ENCODE measurements at regions not wholly inside any gene's neighbourhood (a gene's known extent, or its start where the extent isn't known, plus 50 kb on each side); places are given as distances from the start of the nearest gene placed in this dataset.

GRCh38 chr9:13616491-13617035, 337.1 kb upstream of the MPDZ start:
- ChIA-PET POLR2A (no interaction called here), CTCF (interaction anchor here (0.5 kb wide), 1 partner anchor 29 kb away, joined by 4 read pairs; no protein-coding TSS in a partner anchor)
- DNase-seq: no peak
- peaks cover 3% of the 10 kb centered on the region for H3K9me3 Mint-ChIP-seq
- H3K36me3 Mint-ChIP-seq (ENCODE audit: low read depth): no peaks in the 10 kb centered on the region
- H3K27me3 Mint-ChIP-seq: no peaks in the 10 kb centered on the region
- H3K4me1 Mint-ChIP-seq: no peaks in the 10 kb centered on the region
- no peak overlapping the region for H3K4me3 Mint-ChIP-seq
- no peak overlapping the region for H3K27ac Mint-ChIP-seq

- POLR2A ChIA-PET: no interaction called here
- H3K36me3 Mint-ChIP-seq (ENCODE audit: low read depth): no peaks in the 10 kb centered on the region
Observed at GRCh38 chr9:13615660-13616490, 336.4 kb upstream of the MPDZ start.

GRCh38 chr9:13614060-13614459, 334.6 kb upstream of the MPDZ start:
- CTCF ChIA-PET: no interaction called here
- no peak overlapping the region for H3K27ac Mint-ChIP-seq
- no peak overlapping the region for H3K4me3 Mint-ChIP-seq
- H3K36me3 Mint-ChIP-seq (ENCODE audit: low read depth): no peaks in the 10 kb centered on the region
- POLR2A ChIA-PET: no interaction called here
- no peaks in the 10 kb centered on the region for H3K4me1 Mint-ChIP-seq
- H3K9me3 Mint-ChIP-seq: peaks cover 3% of the 10 kb centered on the region
- H3K27me3 Mint-ChIP-seq: no peaks in the 10 kb centered on the region
- DNase-seq: no peak

More at GRCh38 chr9:13615660-13616490, 336.4 kb upstream of the MPDZ start:
- no peak overlapping the region for H3K4me3 Mint-ChIP-seq
- H3K4me1 Mint-ChIP-seq: no peaks in the 10 kb centered on the region
- H3K9me3 Mint-ChIP-seq: peaks cover 3% of the 10 kb centered on the region
- H3K27ac Mint-ChIP-seq: no peak overlapping the region
- no peak for DNase-seq
- CTCF ChIA-PET: interaction anchor here (0.5 kb wide), 1 partner anchor 28 kb away, joined by 4 read pairs; no protein-coding TSS in a partner anchor
- no peaks in the 10 kb centered on the region for H3K27me3 Mint-ChIP-seq

- ChIA-PET CTCF (no interaction called here), POLR2A (no interaction called here)
- H3K4me3 Mint-ChIP-seq: no peak overlapping the region
- no peaks in the 10 kb centered on the region for H3K27me3 Mint-ChIP-seq
- H3K4me1 Mint-ChIP-seq: no peaks in the 10 kb centered on the region
- no peaks in the 10 kb centered on the region for H3K36me3 Mint-ChIP-seq (ENCODE audit: low read depth)
- no peak overlapping the region for H3K27ac Mint-ChIP-seq
- peaks cover 3% of the 10 kb centered on the region for H3K9me3 Mint-ChIP-seq
- no peak for DNase-seq
Observed at GRCh38 chr9:13613296-13613695, 333.8 kb upstream of the MPDZ start.

GRCh38 chr9:13608451-13608850, 329.0 kb upstream of the MPDZ start:
- Mint-ChIP-seq H3K9me3 (peaks cover 2% of the 10 kb centered on the region), H3K36me3 (ENCODE audit: low read depth) (no peaks in the 10 kb centered on the region), H3K27me3 (no peaks in the 10 kb centered on the region), H3K4me3 (no peak overlapping the region), H3K27ac (no peak overlapping the region), H3K4me1 (no peaks in the 10 kb centered on the region)
- ChIA-PET CTCF (no interaction called here), POLR2A (no interaction called here)
- no peak for DNase-seq

GRCh38 chr9:13607481-13608441, 328.3 kb upstream of the MPDZ start:
- DNase-seq: no peak
- Mint-ChIP-seq H3K4me3 (no peak overlapping the region), H3K27me3 (no peaks in the 10 kb centered on the region), H3K27ac (no peak overlapping the region), H3K4me1 (no peaks in the 10 kb centered on the region), H3K9me3 (peaks cover 5% of the 10 kb centered on the region), H3K36me3 (ENCODE audit: low read depth) (no peaks in the 10 kb centered on the region)
- POLR2A ChIA-PET: no interaction called here
- CTCF ChIA-PET: no interaction called here

- no peak overlapping the region for H3K4me3 Mint-ChIP-seq
- CTCF ChIA-PET: no interaction called here
- no peaks in the 10 kb centered on the region for H3K4me1 Mint-ChIP-seq
- DNase-seq: no peak
- no peak overlapping the region for H3K27ac Mint-ChIP-seq
- no peaks in the 10 kb centered on the region for H3K27me3 Mint-ChIP-seq
- POLR2A ChIA-PET: no interaction called here
- H3K9me3 Mint-ChIP-seq: peaks cover 7% of the 10 kb centered on the region
- no peaks in the 10 kb centered on the region for H3K36me3 Mint-ChIP-seq (ENCODE audit: low read depth)
Observed at GRCh38 chr9:13606586-13606985, 327.1 kb upstream of the MPDZ start.

- Mint-ChIP-seq H3K36me3 (ENCODE audit: low read depth) (no peaks in the 10 kb centered on the region), H3K4me3 (no peak overlapping the region), H3K27ac (no peak overlapping the region), H3K27me3 (no peaks in the 10 kb centered on the region), H3K9me3 (peaks cover 7% of the 10 kb centered on the region), H3K4me1 (no peaks in the 10 kb centered on the region)
- POLR2A ChIA-PET: no interaction called here
- CTCF ChIA-PET: no interaction called here
- no peak for DNase-seq
Observed at GRCh38 chr9:13603921-13604320, 324.4 kb upstream of the MPDZ start.

- Mint-ChIP-seq H3K36me3 (ENCODE audit: low read depth) (no peaks in the 10 kb centered on the region), H3K4me1 (no peaks in the 10 kb centered on the region), H3K9me3 (peaks cover 10% of the 10 kb centered on the region), H3K4me3 (no peak overlapping the region), H3K27me3 (no peaks in the 10 kb centered on the region), H3K27ac (no peak overlapping the region)
- DNase-seq: no peak
- ChIA-PET POLR2A (no interaction called here), CTCF (no interaction called here)
Observed at GRCh38 chr9:13598738-13599137, 319.2 kb upstream of the MPDZ start.

- Mint-ChIP-seq H3K27me3 (no peaks in the 10 kb centered on the region), H3K27ac (no peak overlapping the region), H3K4me3 (no peak overlapping the region)
Observed at GRCh38 chr9:13597427-13597826, 317.9 kb upstream of the MPDZ start.

GRCh38 chr9:13597004-13597403, 317.5 kb upstream of the MPDZ start:
- H3K27me3 Mint-ChIP-seq: no peaks in the 10 kb centered on the region
- no peak overlapping the region for H3K27ac Mint-ChIP-seq
- CTCF ChIA-PET: no interaction called here
- no peaks in the 10 kb centered on the region for H3K36me3 Mint-ChIP-seq (ENCODE audit: low read depth)
- H3K4me1 Mint-ChIP-seq: no peaks in the 10 kb centered on the region
- peaks cover 5% of the 10 kb centered on the region for H3K9me3 Mint-ChIP-seq
- DNase-seq: no peak
- H3K4me3 Mint-ChIP-seq: no peak overlapping the region
- POLR2A ChIA-PET: no interaction called here

More at GRCh38 chr9:13597427-13597826, 317.9 kb upstream of the MPDZ start:
- CTCF ChIA-PET: no interaction called here
- H3K36me3 Mint-ChIP-seq (ENCODE audit: low read depth): no peaks in the 10 kb centered on the region
- H3K4me1 Mint-ChIP-seq: no peaks in the 10 kb centered on the region
- H3K9me3 Mint-ChIP-seq: peaks cover 5% of the 10 kb centered on the region
- DNase-seq: no peak
- POLR2A ChIA-PET: no interaction called here

- Mint-ChIP-seq H3K36me3 (ENCODE audit: low read depth) (no peaks in the 10 kb centered on the region), H3K27ac (no peak overlapping the region), H3K27me3 (no peaks in the 10 kb centered on the region), H3K9me3 (peaks cover 5% of the 10 kb centered on the region), H3K4me1 (no peaks in the 10 kb centered on the region), H3K4me3 (no peak overlapping the region)
- DNase-seq: no peak
- ChIA-PET CTCF (no interaction called here), POLR2A (no interaction called here)
Observed at GRCh38 chr9:13596383-13596970, 317.0 kb upstream of the MPDZ start.

- no peak overlapping the region for H3K27ac Mint-ChIP-seq
- H3K4me3 Mint-ChIP-seq: no peak overlapping the region
- peaks cover 8% of the 10 kb centered on the region for H3K9me3 Mint-ChIP-seq
- CTCF ChIA-PET: no interaction called here
- DNase-seq: no peak
- H3K27me3 Mint-ChIP-seq: no peaks in the 10 kb centered on the region
- H3K4me1 Mint-ChIP-seq: no peaks in the 10 kb centered on the region
- POLR2A ChIA-PET: no interaction called here
- no peaks in the 10 kb centered on the region for H3K36me3 Mint-ChIP-seq (ENCODE audit: low read depth)
Observed at GRCh38 chr9:13590996-13591395, 311.5 kb upstream of the MPDZ start.

All from activated CD4-positive, alpha-beta memory T cell treated with anti-CD3 and anti-CD28 coated beads, Interleukin-2, amount 10 ng/mL, durations not matched to agents 7 days and 5 days (primary cell).